ENCODE measurements at regions not wholly inside any gene's neighbourhood (a gene's known extent, or its start where the extent isn't known, plus 50 kb on each side); places are given as distances from the start of the nearest gene placed in this dataset.

DNA sequence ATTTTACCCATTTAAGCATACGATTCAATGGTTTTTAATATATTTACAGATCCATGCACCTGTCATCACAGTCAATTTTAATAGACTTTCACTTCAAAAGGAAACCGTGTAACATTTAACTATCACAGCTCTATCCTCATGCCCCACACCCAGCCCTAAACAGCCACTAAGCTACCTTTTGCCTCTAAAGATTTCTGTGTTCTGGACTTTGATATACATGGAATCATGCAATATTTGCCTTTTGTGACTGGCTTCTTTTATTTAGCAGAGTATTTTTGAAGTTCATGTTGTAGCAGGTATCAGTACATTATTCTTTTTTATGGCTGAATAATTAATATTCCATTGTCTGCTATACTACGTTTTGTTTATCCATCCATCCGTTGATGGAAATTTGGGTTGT, 50.3 kb upstream of the STX16 start:
- no peak for DNase-seq (ENCODE audit: low read depth)

DNA sequence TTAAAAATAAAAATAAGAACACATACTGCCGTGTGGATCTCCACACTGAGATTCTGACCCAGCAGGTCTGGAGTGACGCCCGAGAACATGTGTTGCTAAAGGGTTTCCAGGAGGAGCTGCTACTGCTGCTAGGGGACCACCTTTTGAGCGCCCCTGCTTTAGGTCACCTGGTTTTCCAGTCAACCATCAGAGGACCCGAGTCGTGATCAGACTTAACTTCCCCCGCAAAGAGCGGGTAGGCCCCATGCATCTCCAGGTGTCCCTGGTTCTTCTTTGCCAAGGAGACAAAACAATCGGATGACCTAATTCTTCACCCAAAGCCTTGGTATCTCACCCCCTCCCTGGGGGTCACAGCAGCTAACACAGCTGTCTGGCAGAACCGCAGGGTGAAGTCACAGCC, 51.1 kb upstream of the STX16 start:
- no peak for DNase-seq (ENCODE audit: low read depth)

DNA sequence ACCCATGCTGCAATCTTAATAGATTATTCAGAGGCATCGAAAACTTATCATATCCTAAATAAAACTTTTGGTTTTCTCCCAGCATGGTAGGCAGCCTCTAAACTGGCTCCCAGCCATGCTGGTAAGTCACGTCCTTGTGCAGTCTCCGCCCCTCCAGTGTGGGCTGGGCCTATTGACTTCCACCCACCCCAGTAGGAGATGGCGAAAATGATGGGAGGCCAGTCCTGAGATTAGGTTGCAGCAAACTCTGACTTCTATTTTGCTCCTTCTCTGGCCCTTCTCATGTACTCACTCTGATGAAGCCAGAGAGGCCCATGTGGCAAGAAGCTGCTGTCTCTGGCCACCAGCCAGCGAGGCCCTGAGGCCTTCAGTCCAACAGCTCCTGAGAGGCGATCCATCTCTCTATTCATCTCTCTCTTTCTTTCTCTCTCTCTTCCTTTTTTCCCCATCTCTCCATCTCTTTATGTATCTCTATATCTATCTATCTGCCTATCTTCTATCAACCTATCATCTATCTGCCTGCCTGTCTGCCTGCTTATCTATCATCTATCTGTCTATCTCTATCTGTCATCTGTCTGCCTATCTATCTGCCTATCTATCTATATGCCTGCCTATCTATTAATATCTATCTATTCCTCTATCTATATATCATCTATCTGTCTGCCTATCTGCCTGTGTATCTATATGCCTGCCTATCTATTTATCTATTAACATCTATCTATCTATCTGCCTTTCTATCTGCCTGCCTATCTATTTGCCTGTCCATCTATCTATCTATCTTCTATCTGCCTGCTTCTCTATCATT, 52.7 kb upstream of the STX16 start:
- peak; percentile 39 for DNase-seq (ENCODE audit: low read depth)

DNA sequence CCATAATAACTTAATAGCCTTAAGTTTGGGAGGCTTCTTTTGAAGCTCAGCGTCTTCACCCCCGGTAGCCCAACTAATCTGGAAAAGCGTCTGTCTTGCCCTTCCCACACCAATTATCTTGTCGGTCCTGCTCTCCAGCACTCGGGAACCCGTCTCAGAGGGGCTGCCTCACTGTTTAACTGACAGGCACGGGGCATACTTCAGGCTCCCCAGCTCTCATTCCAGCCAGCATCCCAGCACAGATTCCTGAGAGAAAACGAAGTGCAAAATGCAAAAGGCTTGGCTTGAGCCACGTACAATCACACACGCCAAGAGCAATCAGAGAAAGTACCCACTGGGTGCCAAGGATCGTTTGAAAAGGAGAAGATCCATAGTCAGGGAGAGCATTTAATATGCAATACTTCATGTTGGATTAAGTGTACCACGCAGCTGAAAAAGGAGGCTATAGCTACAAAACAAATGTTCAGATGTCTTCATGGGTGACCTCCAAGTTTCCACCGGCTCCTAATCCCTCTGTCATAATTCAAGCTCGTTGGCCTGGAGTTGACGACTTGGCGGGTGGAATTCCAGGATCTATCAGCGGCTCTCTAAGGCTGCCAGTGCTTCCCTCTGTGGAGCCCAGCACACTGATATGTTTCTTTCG, 53.7 kb upstream of the STX16 start:
- DNase-seq (ENCODE audit: low read depth) = no peak

DNA sequence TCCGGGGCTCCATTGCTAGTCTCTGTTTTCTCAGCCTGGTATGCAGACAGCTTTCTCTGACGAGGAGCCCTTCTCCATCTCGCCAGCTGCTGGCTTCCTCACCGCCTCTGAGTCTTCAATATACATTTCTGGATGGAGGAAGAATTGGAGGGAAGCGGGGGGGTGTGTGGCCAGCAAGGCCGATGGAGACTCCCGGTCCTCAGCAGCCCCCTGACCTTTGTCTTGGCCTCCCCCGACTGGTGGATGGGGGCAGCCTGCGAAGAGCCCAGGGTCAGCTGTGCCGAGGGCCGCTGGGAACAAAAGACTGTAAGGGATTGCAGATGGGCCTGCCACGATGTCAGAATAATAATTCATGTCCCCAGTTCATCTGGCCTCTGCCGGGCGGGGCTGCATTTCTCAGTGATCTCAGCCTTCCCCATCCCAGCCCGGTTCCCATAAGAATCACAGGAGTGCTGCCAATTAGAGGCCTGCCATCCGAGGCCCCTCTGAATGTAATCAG, 54.3 kb upstream of the STX16 start:
- no peak for DNase-seq (ENCODE audit: low read depth)

DNA sequence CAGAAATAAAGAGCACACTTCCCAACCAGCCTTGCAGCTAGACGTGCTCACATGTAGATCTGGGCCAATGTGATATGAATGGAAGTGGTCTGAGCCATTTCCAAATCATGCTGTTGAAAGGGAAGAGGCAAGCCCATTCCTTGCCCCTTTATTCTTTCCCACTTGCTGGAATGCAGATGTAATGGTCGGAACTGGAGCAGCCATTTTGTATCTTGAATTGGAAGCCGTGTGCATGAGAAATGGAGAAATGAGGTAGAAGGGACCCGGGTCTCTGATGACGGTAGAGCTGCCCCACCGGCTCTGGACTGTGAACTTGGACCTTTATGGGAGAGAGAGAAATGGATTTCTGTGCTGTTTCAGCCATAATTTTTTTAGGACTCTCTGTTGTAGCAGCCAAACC, 54.8 kb upstream of the STX16 start:
- DNase-seq (ENCODE audit: low read depth) = no peak

DNA sequence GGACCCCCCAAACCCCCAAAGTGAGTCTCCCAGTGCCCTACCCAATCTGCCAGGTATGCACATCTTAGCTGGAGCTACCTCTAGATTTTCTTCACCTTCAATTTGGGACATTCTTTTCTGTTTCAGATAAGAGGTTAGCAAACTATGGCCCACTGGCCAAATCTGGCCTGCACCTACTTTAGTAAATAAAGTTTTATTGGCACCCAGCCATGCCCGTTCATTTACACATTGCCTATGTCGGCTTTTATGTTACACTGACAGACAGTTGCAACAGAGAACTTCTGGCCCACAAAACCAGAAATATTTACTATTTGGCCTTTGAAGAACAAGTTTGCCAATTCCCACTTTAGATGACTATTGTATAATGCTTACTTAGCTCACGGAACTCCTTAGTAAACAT, 55.9 kb upstream of the STX16 start:
- no peak for DNase-seq (ENCODE audit: low read depth)

DNA sequence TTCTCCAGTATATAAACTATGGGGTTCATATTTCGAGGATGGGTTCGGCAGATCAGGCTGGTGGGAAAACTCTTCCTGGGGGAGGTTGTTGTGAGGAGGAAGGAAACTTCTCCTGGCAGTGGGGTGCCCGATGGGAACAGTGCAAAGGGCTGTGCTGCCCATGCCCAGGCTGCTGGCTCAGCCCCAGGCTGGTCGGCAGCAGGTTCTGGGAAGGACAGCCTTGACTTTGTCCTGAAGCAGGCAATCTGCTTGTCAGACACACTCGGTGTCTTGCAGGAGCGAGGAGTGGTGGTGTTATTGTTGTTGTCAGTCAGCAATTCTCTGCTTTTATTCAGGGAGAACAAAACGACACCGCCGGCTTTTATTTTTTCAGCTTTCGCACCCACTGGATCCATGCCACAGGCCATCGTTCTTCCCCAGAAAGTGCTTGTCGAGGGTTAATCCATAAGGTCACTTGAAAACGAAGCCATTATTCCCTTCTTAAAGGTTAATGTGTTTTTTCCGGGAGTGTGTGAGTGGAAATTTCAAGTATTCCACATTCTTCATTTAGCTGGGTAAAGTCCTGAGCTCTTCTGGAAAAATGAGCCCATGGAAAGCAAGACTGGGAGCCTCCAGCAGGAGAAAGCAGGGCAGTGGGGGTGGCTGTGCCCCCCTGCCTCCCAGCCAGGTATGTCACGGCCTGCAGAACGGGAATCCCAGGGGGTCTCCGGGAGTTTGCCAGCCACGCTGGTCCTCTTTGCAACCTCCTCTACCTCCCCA, 57.0 kb upstream of the STX16 start:
- no peak for DNase-seq (ENCODE audit: low read depth)

DNA sequence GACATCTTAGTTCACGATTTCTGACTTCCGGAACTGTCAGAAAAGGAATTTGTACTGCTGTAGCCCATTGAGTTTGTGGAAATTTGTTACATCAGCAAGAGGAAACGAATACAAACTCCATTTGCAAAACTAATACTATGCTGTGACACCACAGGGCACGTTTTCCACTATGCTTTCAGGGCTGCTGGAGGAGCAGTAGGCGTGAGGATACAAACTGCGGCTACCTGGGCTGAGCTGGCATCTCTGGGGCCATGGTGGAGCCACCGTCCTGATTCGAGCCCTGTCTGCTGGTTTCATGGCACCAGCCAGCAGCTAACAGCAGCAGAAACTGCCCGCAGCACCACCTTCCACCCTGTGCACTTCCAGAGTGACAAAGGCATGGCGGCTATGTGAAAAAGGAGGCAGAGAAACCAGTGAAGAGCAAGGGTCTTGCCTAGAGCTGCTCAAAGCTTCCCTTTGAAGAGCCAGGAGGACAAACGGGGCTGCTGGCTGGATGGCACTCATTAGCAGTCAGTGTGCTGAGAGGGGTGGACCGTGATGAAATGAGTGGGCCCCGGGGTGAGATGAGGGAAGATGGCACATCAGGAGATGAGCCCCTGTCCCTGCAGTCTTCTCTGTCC, 58.9 kb upstream of the STX16 start:
- no peak for DNase-seq (ENCODE audit: low read depth)

DNA sequence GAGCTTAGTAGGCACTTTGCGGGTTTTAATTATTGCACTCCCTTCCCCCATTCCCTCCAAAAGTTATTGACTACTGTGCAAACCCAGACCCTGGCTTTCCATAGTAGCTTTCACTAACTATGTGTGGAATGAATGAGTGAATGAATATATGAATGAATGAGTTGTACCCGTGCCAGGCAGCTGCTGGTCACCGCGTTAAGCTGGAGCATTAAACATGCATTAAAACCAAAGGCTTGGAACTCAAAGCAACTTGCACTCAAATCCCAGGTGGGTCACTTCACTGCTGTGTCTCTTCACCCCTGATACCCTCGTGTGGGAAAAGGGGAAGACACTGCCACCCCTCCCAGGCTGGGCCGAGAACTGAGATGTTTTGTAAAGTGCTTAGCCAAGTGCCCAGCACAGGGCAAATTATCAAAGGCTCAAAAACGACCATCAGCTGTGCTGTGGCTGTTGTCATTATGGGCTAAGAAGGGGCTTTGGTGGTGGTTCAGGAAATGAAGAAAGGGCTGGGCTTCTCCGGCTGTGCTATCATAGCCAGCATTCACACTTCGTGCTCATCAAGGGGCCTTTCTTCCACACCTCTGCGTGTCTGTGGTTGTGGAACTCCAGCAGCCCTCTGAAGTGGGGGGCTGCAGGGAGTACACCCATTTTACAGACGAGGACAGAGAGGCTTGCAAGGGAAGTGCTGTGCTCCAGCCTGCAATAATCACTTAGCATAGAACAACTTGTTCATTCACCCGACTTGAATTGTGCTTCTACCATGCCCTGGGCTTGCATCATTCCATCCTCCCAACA, 60.2 kb upstream of the STX16 start:
- no peak for DNase-seq (ENCODE audit: low read depth)

DNA sequence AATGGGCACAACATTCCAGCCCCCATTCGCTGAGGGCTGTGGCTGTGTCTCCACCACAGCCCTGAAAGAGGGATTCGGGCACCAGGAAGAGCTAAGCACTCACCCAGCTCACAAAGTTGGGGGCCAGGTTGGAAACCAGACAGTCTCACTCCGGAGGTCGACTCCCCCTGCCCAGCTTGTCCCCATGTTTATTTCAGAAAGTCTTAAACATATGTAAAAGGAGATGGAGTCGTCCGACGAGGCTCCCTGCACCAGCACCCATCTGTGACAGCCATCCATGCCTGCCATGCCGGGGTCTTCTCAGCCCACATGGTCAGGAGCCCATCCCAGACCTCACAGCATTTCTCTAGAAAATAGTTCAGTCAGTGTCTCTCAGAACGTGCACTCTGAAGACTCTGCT, 63.6 kb upstream of the STX16 start:
- DNase-seq (ENCODE audit: low read depth) = no peak

DNA sequence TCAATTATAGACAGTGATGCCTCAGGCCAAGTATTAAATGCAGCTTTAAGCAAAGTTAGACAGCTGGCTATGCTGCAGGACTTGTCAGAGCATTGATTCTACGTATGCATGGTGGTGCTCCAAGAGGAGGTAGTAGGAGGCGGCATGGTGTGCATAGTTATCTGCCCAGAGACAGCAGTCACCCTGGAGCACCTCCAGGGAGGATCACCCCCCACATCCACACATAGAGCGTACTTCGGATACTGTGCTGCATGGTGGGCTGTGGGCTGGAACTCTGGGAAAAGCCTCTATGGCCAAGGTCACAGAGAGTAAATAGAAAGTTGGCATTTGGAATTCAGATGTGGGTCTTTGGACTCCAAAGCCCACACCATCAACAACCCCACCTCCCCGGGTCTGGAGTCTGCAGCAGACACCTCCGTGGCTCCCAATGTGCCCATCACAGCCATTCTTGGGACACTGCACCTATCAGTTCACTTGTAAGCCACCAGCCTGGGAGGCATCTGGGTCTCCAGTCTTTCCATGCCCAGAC, 64.5 kb upstream of the STX16 start:
- no peak for DNase-seq (ENCODE audit: low read depth)

DNA sequence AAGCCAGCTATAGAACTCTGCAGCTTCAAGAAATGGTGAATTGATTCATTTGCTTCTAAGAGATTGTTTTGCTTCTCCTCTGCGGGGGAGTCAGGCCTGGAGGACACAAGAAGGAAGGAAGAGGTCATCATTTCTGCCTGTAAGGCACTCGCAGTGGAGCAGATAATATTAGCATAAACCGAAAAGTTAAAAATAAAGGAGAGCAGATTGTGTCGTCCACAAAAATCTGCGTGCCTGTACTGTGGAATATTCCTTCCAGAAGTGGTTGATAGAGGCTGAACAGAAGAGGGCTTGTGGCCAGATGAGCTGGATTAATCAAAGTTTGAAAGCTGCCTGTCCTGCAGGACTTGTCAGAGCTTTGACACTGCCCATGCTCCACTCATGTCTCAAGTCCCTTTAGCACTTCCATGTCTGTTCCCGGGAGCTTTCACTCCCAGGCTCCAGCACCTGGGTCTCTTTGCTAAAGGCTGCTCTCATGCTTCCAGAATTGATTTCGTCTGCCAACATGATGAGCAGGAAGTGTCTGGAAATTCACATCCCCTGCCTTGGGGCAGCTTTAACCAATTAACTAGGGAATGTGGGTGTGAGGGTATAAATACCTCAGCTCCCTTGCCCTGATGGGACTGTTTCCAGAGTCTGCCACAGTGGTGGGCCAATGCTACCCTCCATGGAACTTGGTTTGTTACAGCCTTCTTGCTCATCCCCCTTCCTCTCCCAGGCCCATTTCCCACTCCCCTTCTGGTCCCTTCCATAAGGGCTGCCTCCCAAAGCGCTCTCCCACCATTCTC, 65.1 kb upstream of the STX16 start:
- peak; percentile 24 for DNase-seq (ENCODE audit: low read depth)

DNA sequence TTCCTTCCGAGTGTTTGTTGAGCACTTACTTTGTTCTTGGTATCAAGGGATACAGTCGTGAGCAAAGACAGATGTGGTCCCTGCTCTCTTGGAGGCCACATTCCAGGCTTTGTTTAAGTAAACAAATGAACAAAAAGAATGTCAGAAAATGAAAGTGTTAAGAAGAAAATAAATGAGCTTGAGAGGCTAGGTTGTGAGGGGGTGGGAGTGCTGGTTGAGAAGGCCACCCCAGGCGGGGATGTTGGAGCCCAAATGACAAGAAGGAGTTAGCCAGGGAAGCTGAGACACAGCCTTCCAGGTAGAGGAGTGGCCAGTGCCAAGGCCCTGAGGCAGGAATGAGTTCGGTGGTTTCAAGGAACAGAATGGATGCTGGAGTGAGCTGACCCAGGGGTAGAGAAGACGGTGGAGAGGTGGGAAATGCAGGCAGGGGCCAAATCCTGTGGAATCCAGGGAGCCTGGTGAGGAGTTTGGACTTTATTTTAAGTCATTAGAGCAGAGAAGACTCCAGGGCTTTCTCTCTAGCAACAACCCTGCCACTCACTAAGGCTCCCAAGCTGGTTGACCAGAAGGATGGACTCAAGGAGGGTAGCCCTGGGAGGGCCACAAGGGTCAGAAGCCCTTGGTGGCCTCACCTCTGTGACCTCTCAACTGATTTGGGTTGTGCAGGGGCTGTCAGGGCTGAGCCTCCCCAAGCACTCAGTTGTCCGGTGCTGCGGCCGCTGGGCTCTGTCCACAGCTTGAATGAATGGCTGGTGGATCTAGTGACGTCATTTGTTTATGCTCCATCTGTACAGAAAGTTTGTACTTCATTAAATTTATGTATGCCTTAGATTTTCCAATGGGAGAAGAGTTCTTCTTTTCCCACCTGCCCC, 66.0 kb upstream of the STX16 start:
- DNase-seq (ENCODE audit: low read depth) = peak; percentile 45

DNA sequence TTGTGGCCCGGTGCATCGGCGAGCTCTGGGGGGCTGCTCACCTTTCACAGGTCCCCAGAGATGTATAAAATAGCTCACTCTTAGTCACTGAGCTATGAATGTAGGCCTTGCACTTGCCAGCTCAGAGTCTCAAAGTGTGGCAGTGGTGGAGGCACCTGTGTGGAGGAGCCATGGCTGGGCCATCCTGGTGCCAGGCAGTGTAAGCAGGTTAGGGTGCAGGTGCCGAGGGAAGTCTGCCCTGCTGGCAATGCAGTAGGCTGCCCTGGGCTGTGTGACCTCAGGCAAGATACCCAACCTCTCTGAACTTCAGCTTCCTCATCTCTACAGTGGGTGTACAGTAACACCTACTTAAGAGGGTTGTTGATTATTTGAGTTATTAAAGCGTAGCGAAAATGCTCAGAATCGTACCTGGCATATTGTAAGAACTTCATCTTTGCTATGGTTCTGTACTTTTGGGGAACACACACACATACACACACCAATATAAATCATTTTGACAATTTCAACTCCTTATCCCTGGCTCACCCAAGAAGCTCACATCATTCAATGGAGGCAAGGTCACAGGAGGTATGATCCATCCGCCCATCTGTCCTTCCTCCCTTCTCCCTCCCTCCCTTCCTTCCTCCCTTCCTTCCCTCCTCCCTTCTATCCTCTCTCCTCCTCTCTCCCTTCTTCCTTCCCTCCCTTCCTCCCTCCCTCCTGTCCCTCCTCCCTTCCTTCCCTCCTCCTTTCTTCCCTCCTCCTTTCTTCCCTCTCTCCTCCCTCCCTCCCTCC, 66.8 kb upstream of the STX16 start:
- no peak for DNase-seq (ENCODE audit: low read depth)

DNA sequence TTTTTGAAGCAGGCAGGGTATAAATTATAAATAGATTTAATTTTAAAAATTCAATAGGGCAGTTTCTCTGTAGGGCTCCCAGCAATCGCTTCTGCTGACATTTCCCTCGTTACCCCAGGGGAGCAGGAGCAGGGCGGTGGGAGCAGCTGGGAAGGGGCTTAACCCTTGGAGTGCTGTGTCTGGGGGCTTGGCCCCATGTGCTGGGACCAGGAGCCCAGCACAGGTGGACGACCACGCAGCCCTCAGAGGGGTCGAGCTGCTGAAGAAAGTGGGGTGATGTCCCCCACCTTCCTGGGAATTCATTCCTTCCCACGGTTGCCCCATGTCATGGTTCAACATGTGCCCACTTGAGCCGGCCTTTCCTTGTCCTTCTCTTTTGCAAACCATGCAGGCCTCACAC, 67.5 kb upstream of the STX16 start:
- no peak for DNase-seq (ENCODE audit: low read depth)

DNA sequence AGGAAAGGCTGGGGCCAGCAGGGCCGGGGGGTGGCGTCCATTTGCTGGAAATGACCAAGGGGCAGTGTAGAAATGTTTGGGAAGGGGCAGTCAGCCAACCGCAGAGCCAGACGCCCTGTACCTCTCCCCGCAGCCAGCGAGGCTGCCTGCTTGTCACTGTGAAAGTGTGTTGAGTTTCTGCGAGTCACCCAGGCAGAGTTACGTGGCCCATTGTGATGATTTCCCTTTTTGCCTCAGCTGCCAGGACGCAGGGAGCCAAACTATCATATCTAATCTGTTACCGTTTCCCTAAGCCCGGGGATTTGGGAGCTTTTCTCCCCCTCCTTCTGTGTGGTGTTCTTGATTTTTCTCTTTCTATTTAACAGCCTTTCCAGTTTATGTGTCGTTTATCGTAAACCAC, 67.9 kb upstream of the STX16 start:
- DNase-seq (ENCODE audit: low read depth) = peak; percentile 18

DNA sequence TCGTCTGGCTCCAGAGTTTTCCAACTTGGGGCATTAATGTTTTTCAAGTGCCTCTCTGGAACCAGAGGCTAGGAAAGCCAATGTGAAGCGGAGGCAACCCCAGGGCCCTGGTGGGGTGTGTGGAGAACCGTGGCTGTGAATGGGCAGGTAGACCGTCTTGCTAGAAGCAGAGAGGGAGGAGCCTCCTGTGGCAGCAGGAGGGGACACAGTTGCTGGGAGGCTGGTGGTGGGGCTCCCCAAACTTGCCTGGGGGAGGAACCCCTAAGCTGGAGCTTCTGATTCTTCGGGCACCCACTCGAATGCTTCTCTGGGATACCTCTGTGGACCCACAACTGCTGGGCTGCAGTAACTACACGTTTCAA, 65.3 kb upstream of the APCDD1L start:
- DNase-seq (ENCODE audit: low read depth) = no peak
